Endodermal cell (in vitro differentiated cells): ENCODE measurements at regions not wholly inside any gene's neighbourhood (a gene's known extent, or its start where the extent isn't known, plus 50 kb on each side); places are given as distances from the start of the nearest gene placed in this dataset.

Source experiments
- DNase-seq: peaks from one replicate; pipeline ENCODE4 v3.0.0-alpha.2; 2017
- H3K27ac ChIP-seq: 2 replicates; pipeline ENCODE4 v1.5.1; 2013; ENCODE audit warnings: mild to moderate bottlenecking, low read depth, low read length, moderate library complexity
- H3K27me3 ChIP-seq: 2 replicates; pipeline ENCODE4 v1.6.1; 2013; ENCODE audit warnings: mild to moderate bottlenecking, low read length, moderate library complexity; ENCODE audit not compliant: insufficient read depth, control insufficient read depth, poor library complexity, severe bottlenecking
- H3K36me3 ChIP-seq: 2 replicates; pipeline ENCODE4 v1.7.0; 2013; ENCODE audit warnings: mild to moderate bottlenecking, low read length, moderate library complexity; ENCODE audit not compliant: control insufficient read depth, insufficient read depth
- H3K4me1 ChIP-seq: one replicate; pipeline ENCODE4 v1.7.0; 2013; ENCODE audit warnings: low read length; ENCODE audit not compliant: control insufficient read depth, insufficient read depth
- H3K4me3 ChIP-seq: 2 replicates; pipeline ENCODE4 v1.5.1; 2013; ENCODE audit warnings: mild to moderate bottlenecking, low read length, moderate library complexity
- H3K9ac ChIP-seq: 2 replicates; pipeline ENCODE4 v1.6.1; 2013; ENCODE audit warnings: mild to moderate bottlenecking, low read length, moderate library complexity; ENCODE audit not compliant: poor library complexity, severe bottlenecking; ENCODE audit errors: extremely low read depth
- H3K9me3 ChIP-seq: 2 replicates; pipeline ENCODE4 v1.6.1; 2013; ENCODE audit warnings: mild to moderate bottlenecking, low read length, moderate library complexity; ENCODE audit not compliant: control insufficient read depth
- H3K27ac Mint-ChIP-seq: 2 replicates; pipeline ENCODE4 v1.8.0; 2020; ENCODE audit warnings: mixed read lengths
- H3K27me3 Mint-ChIP-seq: 2 replicates; pipeline ENCODE4 v1.8.0; 2021; ENCODE audit warnings: mild to moderate bottlenecking, mixed read lengths; ENCODE audit not compliant: insufficient read depth
- H3K36me3 Mint-ChIP-seq: 2 replicates; pipeline ENCODE4 v1.8.0; 2020; ENCODE audit warnings: low read depth, mixed read lengths
- H3K4me1 Mint-ChIP-seq: 2 replicates; pipeline ENCODE4 v1.8.0; 2020; ENCODE audit warnings: mixed read lengths
- H3K4me3 Mint-ChIP-seq: 2 replicates; pipeline ENCODE4 v1.8.0; 2020; ENCODE audit warnings: mild to moderate bottlenecking, moderate library complexity, mixed read lengths
- H3K9me3 Mint-ChIP-seq: 2 replicates; pipeline ENCODE4 v1.8.0; 2020; ENCODE audit warnings: mild to moderate bottlenecking, mixed read lengths
- WGBS, 2 experiments: methylation state at CpG; one replicate each; pipeline versions ENCODE4 v1.1.5 to v1.1.7; 2013; ENCODE audit warnings: missing lambda C conversion rate in 2 of 2, mixed read lengths in 1 of 2; ENCODE audit not compliant: insufficient coverage in 1 of 2, insufficient read length in 1 of 2; 5-methylcytosine and 5-hydroxymethylcytosine counted together
- TF ChIP-seq, protein P1 (sequence below): fragments of 200-600 bp; sonication (generic); conservative IDR thresholded peaks from 2 replicates; pipeline ENCODE4 v1.5.0; 2021; ENCODE audit warnings: antibody characterized with exemption, mild to moderate bottlenecking

DNA sequence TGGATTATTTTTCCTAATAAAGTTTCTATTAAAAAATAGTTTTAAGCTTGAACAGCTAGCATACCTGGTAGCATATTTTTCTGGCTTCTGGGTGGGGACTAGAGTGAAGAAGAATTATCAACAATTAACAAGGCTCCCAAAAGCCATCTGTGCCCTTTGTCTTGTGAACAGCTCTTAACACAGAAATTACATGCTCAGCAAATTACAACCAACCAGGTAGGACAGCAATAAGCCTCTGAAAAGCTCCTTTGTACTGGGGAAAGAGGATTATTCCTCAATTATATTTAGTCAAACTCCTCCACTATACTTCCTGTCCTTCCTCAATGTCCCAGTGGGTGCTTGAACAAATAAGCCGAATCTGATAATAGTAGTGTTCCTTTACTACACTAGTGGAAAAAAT lies 162.8 kb downstream of the RAB38 start:
- Mint-ChIP-seq H3K27ac (no peak overlapping the region), H3K4me1 (peaks cover 15% of the 10 kb centered on the region), H3K4me3 (no peak overlapping the region), H3K36me3 (peaks cover 14% of the 10 kb centered on the region), H3K27me3 (no peaks in the 10 kb centered on the region), H3K9me3 (peaks cover 5% of the 10 kb centered on the region)
- WGBS, 2 experiments: 100% methylated on average over 1 of the region's 1 CpG; no CpG with 5 or more reads in 1 of the 2 experiments
- H3K4me1 ChIP-seq: peaks cover 8% of the 10 kb centered on the region
- H3K27me3 ChIP-seq: no peaks in the 10 kb centered on the region
- H3K27ac ChIP-seq: no peak overlapping the region
- TF ChIP-seq, protein P1, sequence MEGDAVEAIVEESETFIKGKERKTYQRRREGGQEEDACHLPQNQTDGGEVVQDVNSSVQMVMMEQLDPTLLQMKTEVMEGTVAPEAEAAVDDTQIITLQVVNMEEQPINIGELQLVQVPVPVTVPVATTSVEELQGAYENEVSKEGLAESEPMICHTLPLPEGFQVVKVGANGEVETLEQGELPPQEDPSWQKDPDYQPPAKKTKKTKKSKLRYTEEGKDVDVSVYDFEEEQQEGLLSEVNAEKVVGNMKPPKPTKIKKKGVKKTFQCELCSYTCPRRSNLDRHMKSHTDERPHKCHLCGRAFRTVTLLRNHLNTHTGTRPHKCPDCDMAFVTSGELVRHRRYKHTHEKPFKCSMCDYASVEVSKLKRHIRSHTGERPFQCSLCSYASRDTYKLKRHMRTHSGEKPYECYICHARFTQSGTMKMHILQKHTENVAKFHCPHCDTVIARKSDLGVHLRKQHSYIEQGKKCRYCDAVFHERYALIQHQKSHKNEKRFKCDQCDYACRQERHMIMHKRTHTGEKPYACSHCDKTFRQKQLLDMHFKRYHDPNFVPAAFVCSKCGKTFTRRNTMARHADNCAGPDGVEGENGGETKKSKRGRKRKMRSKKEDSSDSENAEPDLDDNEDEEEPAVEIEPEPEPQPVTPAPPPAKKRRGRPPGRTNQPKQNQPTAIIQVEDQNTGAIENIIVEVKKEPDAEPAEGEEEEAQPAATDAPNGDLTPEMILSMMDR: no peak
- DNase-seq: no peak
- no peaks in the 10 kb centered on the region for H3K36me3 ChIP-seq
- no peaks in the 10 kb centered on the region for H3K9me3 ChIP-seq
- H3K9ac ChIP-seq: no peak overlapping the region
- H3K4me3 ChIP-seq: no peak overlapping the region

DNA sequence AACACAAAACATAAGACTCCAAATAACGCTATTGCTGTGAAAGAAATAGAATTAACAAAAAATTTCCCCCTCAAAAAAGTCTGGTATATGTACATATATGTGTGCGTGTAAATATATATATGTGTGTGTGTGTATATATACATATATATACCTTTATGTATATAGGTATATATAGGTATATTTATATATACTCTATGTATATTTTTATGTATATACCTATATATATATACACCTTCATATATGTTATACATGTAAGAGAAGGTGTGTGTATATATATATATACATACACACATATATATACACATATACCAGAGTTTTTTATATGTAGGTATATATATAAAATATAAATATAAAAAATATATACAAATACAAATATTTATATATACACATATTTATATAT lies 199.2 kb downstream of the RAB38 start:
- Histone ChIP-seq H3K27me3 (no peaks in the 10 kb centered on the region), H3K36me3 (peaks cover 14% of the 10 kb centered on the region), H3K4me3 (no peak overlapping the region), H3K9me3 (no peaks in the 10 kb centered on the region), H3K9ac (no peak overlapping the region), H3K27ac (no peak overlapping the region), H3K4me1 (no peaks in the 10 kb centered on the region)
- TF ChIP-seq, protein P1: no peak
- no peak for DNase-seq
- WGBS, 2 experiments: no CpG with 5 or more reads among the region's 2 CpGs
- Mint-ChIP-seq H3K9me3 (no peaks in the 10 kb centered on the region), H3K4me1 (peaks cover under 1% of the 10 kb centered on the region), H3K27me3 (no peaks in the 10 kb centered on the region), H3K27ac (no peak overlapping the region), H3K4me3 (no peak overlapping the region), H3K36me3 (peaks cover 13% of the 10 kb centered on the region)

DNA sequence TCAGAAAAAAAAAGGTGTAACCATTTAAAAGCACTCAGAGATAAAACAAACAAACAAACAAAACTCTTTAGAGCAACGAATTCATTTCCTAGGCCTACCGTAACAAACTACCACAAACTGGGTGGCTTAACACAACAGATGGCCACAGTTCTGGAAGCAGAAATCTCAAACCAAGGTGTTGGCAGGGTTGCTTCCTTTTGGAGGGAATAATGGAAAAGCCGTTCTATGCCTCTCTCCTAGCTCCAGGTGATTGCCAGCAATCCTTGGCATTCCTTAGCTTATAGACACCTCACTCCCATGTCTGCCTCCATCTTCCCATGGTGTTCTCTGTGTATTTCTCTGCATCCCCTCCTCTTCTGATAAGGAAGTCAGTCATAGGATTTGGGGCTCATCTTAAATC lies 200.4 kb downstream of the RAB38 start:
- 98 to 100% methylated on average over 1 to 3 of the region's 3 CpGs for WGBS, 2 experiments
- Histone ChIP-seq H3K27ac (no peak overlapping the region), H3K27me3 (no peaks in the 10 kb centered on the region), H3K9me3 (no peaks in the 10 kb centered on the region), H3K36me3 (peaks cover 14% of the 10 kb centered on the region), H3K4me1 (no peaks in the 10 kb centered on the region), H3K9ac (no peak overlapping the region), H3K4me3 (no peak overlapping the region)
- no peak overlapping the region for H3K27ac Mint-ChIP-seq
- TF ChIP-seq, protein P1: no peak
- no peaks in the 10 kb centered on the region for H3K27me3 Mint-ChIP-seq
- no peak overlapping the region for H3K4me3 Mint-ChIP-seq
- H3K9me3 Mint-ChIP-seq: no peaks in the 10 kb centered on the region
- peaks cover 13% of the 10 kb centered on the region for H3K36me3 Mint-ChIP-seq
- no peak for DNase-seq
- H3K4me1 Mint-ChIP-seq: peaks cover 8% of the 10 kb centered on the region
